GM12878 (cell line): ENCODE measurements at regions not wholly inside any gene's neighbourhood (a gene's known extent, or its start where the extent isn't known, plus 50 kb on each side); places are given as distances from the start of the nearest gene placed in this dataset.

Experiments used
- ATAC-seq: fragments of 200-7000 bp; cut with Tn5 transposase; 3 replicates; pipeline ENCODE4 v1.9.1; 2020; ENCODE audit warnings: mild to moderate bottlenecking, moderate library complexity
- BruUV-seq: library from RNA; stranded (reverse); fragments of 400-500 nt; replicated peaks from 2 replicates; lab custom pipeline; 2021; lab: Mats Ljungman, UMichigan
- CTCF ChIA-PET: fragments of 300-600 bp; sonication (Branson Sonifier 250); formaldehyde crosslinking; extraction: SDS; loops from one replicate; lab custom pipeline; 2021; ENCODE audit warnings: inconsistent platforms; lab: Yijun Ruan, JAX
- POLR2A ChIA-PET: fragments of 350-600 bp; formaldehyde crosslinking; extraction: SDS; loops from one replicate; lab custom pipeline; 2021; ENCODE audit warnings: inconsistent platforms; lab: Charles Lee
- RAD21 ChIA-PET: fragments of 300-600 bp; sonication (Branson Sonifier 250); formaldehyde crosslinking; loops from one replicate; lab custom pipeline; 2023; ENCODE audit warnings: antibody characterized with exemption; ENCODE audit not compliant: unreplicated experiment; lab: Charles Lee
- SMC1A ChIA-PET: fragments of 300-600 bp; sonication (Branson Sonifier 250); formaldehyde crosslinking; loops from one replicate; lab custom pipeline; 2023; ENCODE audit not compliant: unreplicated experiment, uncharacterized antibody; lab: Charles Lee
- DNase-seq: peaks from one replicate; pipeline ENCODE4 v3.0.0-alpha.2; 2011; ENCODE audit warnings: low read depth, low spot score
- FAIRE-seq: peaks from 3 replicates; lab custom pipeline; 2011; peaks lifted over from hg19 to GRCh38; lab: Jason Lieb, UNC
- H2AFZ ChIP-seq: 2 replicates; pipeline ENCODE4 v1.6.0; 2011; ENCODE audit warnings: low read depth, low read length, control low read depth; ENCODE audit not compliant: control insufficient read depth
- H3K27ac ChIP-seq: 2 replicates; pipeline ENCODE4 v1.5.1; 2011; ENCODE audit warnings: control low read depth; ENCODE audit not compliant: control insufficient read depth, insufficient read depth
- H3K27me3 ChIP-seq, 2 experiments: replicated peaks in 1 of 2; 2 replicates each; pipeline versions ENCODE4 v1.6.0 to v1.6.1; 2011; ENCODE audit warnings: low read length in 1 of 2; ENCODE audit not compliant: control insufficient read depth in 2 of 2, insufficient read depth in 2 of 2
- H3K36me3 ChIP-seq, 2 experiments: 2 replicates each; pipeline ENCODE4 v1.5.1; 2011; ENCODE audit warnings: low read length in 1 of 2; ENCODE audit not compliant: control insufficient read depth in 2 of 2, insufficient read depth in 2 of 2
- H3K4me1 ChIP-seq: 2 replicates; pipeline ENCODE4 v1.6.1; 2011; ENCODE audit warnings: mild to moderate bottlenecking, low read length, moderate library complexity, mixed read lengths; ENCODE audit not compliant: control insufficient read depth, insufficient read depth
- H3K4me2 ChIP-seq: 2 replicates; pipeline ENCODE4 v1.6.0; 2011; ENCODE audit warnings: control low read depth; ENCODE audit not compliant: control insufficient read depth, insufficient read depth
- H3K4me3 ChIP-seq: fragments of 200-600 bp; sonication (generic); 2 replicates; pipeline ENCODE4 v1.5.1; 2016
- H3K79me2 ChIP-seq: 2 replicates; pipeline ENCODE4 v1.6.0; 2011; ENCODE audit warnings: low read length; ENCODE audit not compliant: control insufficient read depth, insufficient read depth
- H3K9ac ChIP-seq: 2 replicates; pipeline ENCODE4 v1.8.0; 2011; ENCODE audit warnings: low read length, control low read depth, mixed read lengths; ENCODE audit not compliant: control insufficient read depth, insufficient read depth
- H3K9me3 ChIP-seq: replicated peaks from 3 replicates; pipeline ENCODE4 v1.5.1; 2011; ENCODE audit warnings: mild to moderate bottlenecking, low read length; ENCODE audit not compliant: control insufficient read depth, insufficient read depth
- H4K20me1 ChIP-seq: 2 replicates; pipeline ENCODE4 v1.6.0; 2011; ENCODE audit not compliant: control insufficient read depth, insufficient read depth
- ATF2 ChIP-seq: IDR thresholded peaks from 2 replicates; pipeline ENCODE4 v1.6.1; 2012; ENCODE audit warnings: low read length, inconsistent platforms
- BCLAF1 ChIP-seq: fragments of 450-650 bp; IDR thresholded peaks from 2 replicates; pipeline ENCODE4 v1.6.1; 2017; ENCODE audit warnings: antibody characterized with exemption, mild to moderate bottlenecking, moderate library complexity
- CEBPB ChIP-seq, 2 experiments: fragments of 150-350 bp in 1 of 2; IDR thresholded peaks; 2 replicates each; pipeline ENCODE4 v1.6.1; 2012 to 2014; ENCODE audit warnings: low read depth in 2 of 2, low read length in 2 of 2, borderline replicate concordance in 1 of 2, inconsistent platforms in 1 of 2
- CUX1 ChIP-seq: IDR thresholded peaks from 2 replicates; pipeline ENCODE4 v1.6.1; 2012; ENCODE audit warnings: improper control_type of control experiment, low read depth, low read length; ENCODE audit not compliant: insufficient replicate concordance
- GATAD2B ChIP-seq: fragments of 450-650 bp; conservative IDR thresholded peaks from 2 replicates; pipeline ENCODE4 v1.6.1; 2017; ENCODE audit warnings: low read depth, mild to moderate bottlenecking, moderate library complexity
- KDM1A ChIP-seq: fragments of 200-600 bp; sonication (generic); IDR thresholded peaks from 2 replicates; pipeline ENCODE4 v1.6.1; 2016; ENCODE audit warnings: borderline replicate concordance
- LARP7 ChIP-seq: fragments of 450-650 bp; IDR thresholded peaks from 2 replicates; pipeline ENCODE4 v1.6.1; 2017; ENCODE audit warnings: mild to moderate bottlenecking
- MAX ChIP-seq: IDR thresholded peaks from 2 replicates; pipeline ENCODE4 v1.6.1; 2012; ENCODE audit warnings: low read depth, low read length, improper control_type of control experiment
- MYB ChIP-seq: fragments of 150-350 bp; IDR thresholded peaks from 2 replicates; pipeline ENCODE4 v1.6.1; 2014; ENCODE audit warnings: mild to moderate bottlenecking, low read depth, low read length, borderline replicate concordance
- NBN ChIP-seq: fragments of 450-650 bp; IDR thresholded peaks from 2 replicates; pipeline ENCODE4 v1.6.1; 2016
- RAD51 ChIP-seq: fragments of 450-650 bp; IDR thresholded peaks from 2 replicates; pipeline ENCODE4 v1.6.1; 2016; ENCODE audit warnings: moderate library complexity, mild to moderate bottlenecking, inconsistent platforms
- SREBF1 ChIP-seq: IDR thresholded peaks from 2 replicates; pipeline ENCODE4 v1.6.1; 2012; ENCODE audit warnings: mild to moderate bottlenecking, low read length
- ZNF384 ChIP-seq: IDR thresholded peaks from 2 replicates; pipeline ENCODE4 v1.6.1; 2012; ENCODE audit warnings: low read depth, mild to moderate bottlenecking, low read length, improper control_type of control experiment, borderline replicate concordance
- WGBS: methylation state at CpG from one replicate; pipeline ENCODE4 v1.1.6; 2016; ENCODE audit warnings: low lambda C conversion rate; ENCODE audit not compliant: insufficient replicate concordance, insufficient coverage; ENCODE audit errors: missing lambda C conversion rate; 5-methylcytosine and 5-hydroxymethylcytosine counted together
- in situ Hi-C: fragments of 300-500 bp; cut with MboI; formaldehyde crosslinking; loops from 9 replicates; pipeline ENCODE4 v1.14.3; 2018; ENCODE audit warnings: mixed read lengths
- intact Hi-C: fragments of 100-400 bp; cut with micrococcal nuclease; formaldehyde crosslinking; loops from one replicate; pipeline ENCODE4 v1.14.2; 2022; ENCODE audit not compliant: unreplicated experiment

- no peaks in the 10 kb centered on the region for H3K36me3 ChIP-seq
- ATAC-seq (no peak), FAIRE-seq (no peak), DNase-seq (no peak)
- H2AFZ ChIP-seq, result no peak overlapping the region
- H3K4me2 ChIP-seq, result no peak overlapping the region
- H3K79me2 ChIP-seq, result no peaks in the 10 kb centered on the region
- no peaks in the 10 kb centered on the region for H3K4me1 ChIP-seq
- no peak overlapping the region for H3K9ac ChIP-seq
- in situ Hi-C loops (no loop called here), intact Hi-C loops (no loop called here)
- no peaks in the 10 kb centered on the region for H3K27me3 ChIP-seq
- ChIA-PET POLR2A (no interaction called here), SMC1A (no interaction called here), CTCF (interaction anchor here (3.0 kb wide), 1 partner anchor 12 kb away, joined by 11 read pairs; no protein-coding TSS in a partner anchor), RAD21 (no interaction called here)
- H3K27ac ChIP-seq, result no peak overlapping the region
- H4K20me1 ChIP-seq, result no peaks in the 10 kb centered on the region
- BruUV-seq, result no TSS peak
- 50% methylated on average over 4 of the region's 4 CpGs for WGBS
- H3K4me3 ChIP-seq, result no peak overlapping the region
- TF ChIP-seq ATF2, result no peak
- no peak for TF ChIP-seq LARP7
- TF ChIP-seq CEBPB (IDR thresholded peaks at IDR 0.05; ENCODE audit: borderline replicate concordance in 1 of 2, low read depth in 2 of 2, low read length in 2 of 2), result no peak
- TF ChIP-seq RAD51, result no peak
- no peak for TF ChIP-seq MYB
- TF ChIP-seq SREBF1, result no peak
- TF ChIP-seq GATAD2B, result no peak
- no peak for TF ChIP-seq ZNF384
- no peak for TF ChIP-seq NBN
- no peak for TF ChIP-seq CUX1
- TF ChIP-seq KDM1A, result no peak
- TF ChIP-seq BCLAF1, result no peak
- no peak for TF ChIP-seq MAX
- H3K9me3 ChIP-seq, result no peaks in the 10 kb centered on the region
These were observed 514.7 kb upstream of the SPANXN1 start for GRCh38 chrX:144732588-144732987.
